Liver (tissue), 7 donors: ENCODE measurements at regions not wholly inside any gene's neighbourhood (a gene's known extent, or its start where the extent isn't known, plus 50 kb on each side); places are given as distances from the start of the nearest gene placed in this dataset.

Source experiments
- DNase-seq: peaks from one replicate; pipeline ENCODE4 v3.0.0-alpha.2; 2017; ENCODE audit warnings: low spot score
- H3K27ac ChIP-seq, 2 donors: one replicate each; pipeline ENCODE4 v1.7.0; 2013; ENCODE audit warnings: inconsistent platforms in 2 of 2, low read length in 2 of 2, control low read depth in 1 of 2, low read depth in 1 of 2, mild to moderate bottlenecking in 1 of 2
- H3K27me3 ChIP-seq, 4 donors: one replicate each; pipeline versions ENCODE4 v1.6.1 to v1.7.0; 2013; ENCODE audit warnings: low read length in 3 of 4, inconsistent platforms in 1 of 4, mild to moderate bottlenecking in 1 of 4, moderate library complexity in 1 of 4; ENCODE audit not compliant: control insufficient read depth in 4 of 4, insufficient read depth in 4 of 4
- H3K36me3 ChIP-seq, 4 donors: one replicate each; pipeline versions ENCODE4 v1.6.1 to v1.7.0; 2013; ENCODE audit warnings: low read length in 3 of 4, mild to moderate bottlenecking in 3 of 4, low read depth in 1 of 4, moderate library complexity in 1 of 4; ENCODE audit not compliant: control insufficient read depth in 4 of 4, insufficient read depth in 3 of 4
- H3K4me1 ChIP-seq, 4 donors: one replicate each; pipeline versions ENCODE4 v1.6.1 to v1.7.0; 2013; ENCODE audit warnings: low read length in 3 of 4, mild to moderate bottlenecking in 3 of 4, moderate library complexity in 1 of 4; ENCODE audit not compliant: control insufficient read depth in 4 of 4, insufficient read depth in 4 of 4
- H3K4me3 ChIP-seq, 3 donors: one replicate each; pipeline versions ENCODE4 v1.6.1 to v1.7.0; 2013; ENCODE audit warnings: low read length in 3 of 3, control low read depth in 1 of 3, low read depth in 1 of 3, mild to moderate bottlenecking in 1 of 3
- H3K9ac ChIP-seq, 2 donors: one replicate each; pipeline ENCODE4 v1.7.0; 2013; ENCODE audit warnings: low read length in 2 of 2, mild to moderate bottlenecking in 2 of 2, moderate library complexity in 2 of 2, control low read depth in 1 of 2, low read depth in 1 of 2
- H3K9me3 ChIP-seq, 4 donors: one replicate each; pipeline versions ENCODE4 v1.6.1 to v1.7.0; 2013; ENCODE audit warnings: low read length in 3 of 4; ENCODE audit not compliant: control insufficient read depth in 4 of 4
- EGR1 ChIP-seq, 2 donors: IDR thresholded peaks; 2 replicates each; pipeline ENCODE4 v1.6.1; 2016 to 2018; ENCODE audit warnings: antibody characterized with exemption in 2 of 2, low read depth in 2 of 2
- FOXA1 ChIP-seq: IDR thresholded peaks from 2 replicates; pipeline ENCODE4 v1.6.1; 2016; ENCODE audit warnings: antibody characterized with exemption
- FOXA2 ChIP-seq: IDR thresholded peaks from 2 replicates; pipeline ENCODE4 v1.6.1; 2016; ENCODE audit warnings: antibody characterized with exemption
- GABPA ChIP-seq, 2 donors: IDR thresholded peaks in 1 of 2; conservative IDR thresholded peaks in 1 of 2; 2 replicates each; pipeline ENCODE4 v1.6.1; 2016; ENCODE audit warnings: antibody characterized with exemption in 2 of 2, mild to moderate bottlenecking in 1 of 2, moderate library complexity in 1 of 2
- HNF4A ChIP-seq, 2 donors: conservative IDR thresholded peaks; 2 replicates each; pipeline ENCODE4 v1.6.1; 2016; ENCODE audit warnings: antibody characterized with exemption in 2 of 2, mild to moderate bottlenecking in 2 of 2
- HNF4G ChIP-seq: IDR thresholded peaks from 2 replicates; pipeline ENCODE4 v1.6.1; 2016; ENCODE audit warnings: antibody characterized with exemption
- JUND ChIP-seq, 2 donors: IDR thresholded peaks; 2 replicates each; pipeline ENCODE4 v1.6.1; 2016; ENCODE audit warnings: antibody characterized with exemption in 2 of 2
- NR2F2 ChIP-seq: IDR thresholded peaks from 2 replicates; pipeline ENCODE4 v1.6.1; 2016; ENCODE audit warnings: antibody characterized with exemption
- RAD21 ChIP-seq, 2 donors: IDR thresholded peaks; 2 replicates each; pipeline ENCODE4 v1.6.1; 2016; ENCODE audit warnings: antibody characterized with exemption in 2 of 2, mild to moderate bottlenecking in 2 of 2
- RXRA ChIP-seq, 2 donors: IDR thresholded peaks; 2 replicates each; pipeline ENCODE4 v1.6.1; 2017 to 2018; ENCODE audit warnings: antibody characterized with exemption in 2 of 2, mild to moderate bottlenecking in 1 of 2
- SP1 ChIP-seq: IDR thresholded peaks from 2 replicates; pipeline ENCODE4 v1.6.1; 2018; ENCODE audit warnings: antibody characterized with exemption, mild to moderate bottlenecking
- TAF1 ChIP-seq: conservative IDR thresholded peaks from 2 replicates; pipeline ENCODE4 v1.6.1; 2016; ENCODE audit warnings: antibody characterized with exemption, mild to moderate bottlenecking
- WGBS: extraction: QIAGEN DNeasy Blood & Tissue Kit; methylation state at CpG from one replicate; pipeline ENCODE4 v1.1.7; 2013; 5-methylcytosine and 5-hydroxymethylcytosine counted together
- TF ChIP-seq, protein P1 (sequence below): IDR thresholded peaks from 2 replicates; pipeline ENCODE4 v1.6.1; 2016; ENCODE audit warnings: antibody characterized with exemption, mild to moderate bottlenecking
- TF ChIP-seq, protein P2 (sequence below): IDR thresholded peaks from 2 replicates; pipeline ENCODE4 v1.6.1; 2016; ENCODE audit warnings: antibody characterized with exemption
- TF ChIP-seq, protein P3 (sequence below): IDR thresholded peaks from 2 replicates; pipeline ENCODE4 v1.6.1; 2016; ENCODE audit warnings: antibody characterized with exemption
- donor health status: healthy.
- donor health status: healthy.
- donor health status: healthy.
- donor health status: healthy.

DNA sequence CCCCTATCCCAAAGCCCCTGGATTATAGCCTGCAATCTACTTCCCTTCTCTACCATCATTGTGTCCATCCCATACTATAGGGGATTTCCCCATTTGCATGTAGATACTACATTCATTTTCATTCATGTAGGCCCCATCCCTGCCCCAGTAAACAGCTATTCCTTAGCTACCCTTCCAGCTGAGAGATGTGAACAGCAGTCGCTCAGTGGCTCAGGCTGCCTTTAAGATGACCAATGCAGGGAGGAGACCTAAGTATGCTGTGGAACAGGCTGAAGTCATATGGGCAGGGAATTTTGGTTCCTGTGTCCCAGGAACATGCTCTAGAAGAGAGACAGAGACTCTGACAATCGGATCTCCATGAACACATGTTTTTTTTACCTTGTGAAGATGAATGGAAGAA lies 481.2 kb upstream of the SYT1 start:
- Histone ChIP-seq H3K9me3 (peaks cover 0 to 2% (median 0%) of the 10 kb centered on the region in 4 donors), H3K27ac (no peak overlapping the region), H3K9ac (no peak overlapping the region), H3K36me3 (no peaks in the 10 kb centered on the region), H3K27me3 (no peaks in the 10 kb centered on the region), H3K4me1 (no peaks in the 10 kb centered on the region), H3K4me3 (no peak overlapping the region)
- 88% methylated on average over 2 of the region's 2 CpGs for WGBS
- TF ChIP-seq SP1: no peak
- no peak for TF ChIP-seq HNF4G
- no peak for TF ChIP-seq RAD21 (IDR thresholded peaks at IDR 0.05)
- TF ChIP-seq, protein P1, sequence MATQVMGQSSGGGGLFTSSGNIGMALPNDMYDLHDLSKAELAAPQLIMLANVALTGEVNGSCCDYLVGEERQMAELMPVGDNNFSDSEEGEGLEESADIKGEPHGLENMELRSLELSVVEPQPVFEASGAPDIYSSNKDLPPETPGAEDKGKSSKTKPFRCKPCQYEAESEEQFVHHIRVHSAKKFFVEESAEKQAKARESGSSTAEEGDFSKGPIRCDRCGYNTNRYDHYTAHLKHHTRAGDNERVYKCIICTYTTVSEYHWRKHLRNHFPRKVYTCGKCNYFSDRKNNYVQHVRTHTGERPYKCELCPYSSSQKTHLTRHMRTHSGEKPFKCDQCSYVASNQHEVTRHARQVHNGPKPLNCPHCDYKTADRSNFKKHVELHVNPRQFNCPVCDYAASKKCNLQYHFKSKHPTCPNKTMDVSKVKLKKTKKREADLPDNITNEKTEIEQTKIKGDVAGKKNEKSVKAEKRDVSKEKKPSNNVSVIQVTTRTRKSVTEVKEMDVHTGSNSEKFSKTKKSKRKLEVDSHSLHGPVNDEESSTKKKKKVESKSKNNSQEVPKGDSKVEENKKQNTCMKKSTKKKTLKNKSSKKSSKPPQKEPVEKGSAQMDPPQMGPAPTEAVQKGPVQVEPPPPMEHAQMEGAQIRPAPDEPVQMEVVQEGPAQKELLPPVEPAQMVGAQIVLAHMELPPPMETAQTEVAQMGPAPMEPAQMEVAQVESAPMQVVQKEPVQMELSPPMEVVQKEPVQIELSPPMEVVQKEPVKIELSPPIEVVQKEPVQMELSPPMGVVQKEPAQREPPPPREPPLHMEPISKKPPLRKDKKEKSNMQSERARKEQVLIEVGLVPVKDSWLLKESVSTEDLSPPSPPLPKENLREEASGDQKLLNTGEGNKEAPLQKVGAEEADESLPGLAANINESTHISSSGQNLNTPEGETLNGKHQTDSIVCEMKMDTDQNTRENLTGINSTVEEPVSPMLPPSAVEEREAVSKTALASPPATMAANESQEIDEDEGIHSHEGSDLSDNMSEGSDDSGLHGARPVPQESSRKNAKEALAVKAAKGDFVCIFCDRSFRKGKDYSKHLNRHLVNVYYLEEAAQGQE: no peak
- TF ChIP-seq EGR1 (IDR thresholded peaks at IDR 0.05; ENCODE audit: low read depth in 2 of 2): no peak
- TF ChIP-seq GABPA (IDR thresholded peaks at IDR 0.05 in 1 of 2, conservative IDR thresholded peaks at IDR 0.05 in 1 of 2): no peak
- TF ChIP-seq RXRA (IDR thresholded peaks at IDR 0.05): no peak
- TF ChIP-seq NR2F2: no peak
- DNase-seq: no peak

DNA sequence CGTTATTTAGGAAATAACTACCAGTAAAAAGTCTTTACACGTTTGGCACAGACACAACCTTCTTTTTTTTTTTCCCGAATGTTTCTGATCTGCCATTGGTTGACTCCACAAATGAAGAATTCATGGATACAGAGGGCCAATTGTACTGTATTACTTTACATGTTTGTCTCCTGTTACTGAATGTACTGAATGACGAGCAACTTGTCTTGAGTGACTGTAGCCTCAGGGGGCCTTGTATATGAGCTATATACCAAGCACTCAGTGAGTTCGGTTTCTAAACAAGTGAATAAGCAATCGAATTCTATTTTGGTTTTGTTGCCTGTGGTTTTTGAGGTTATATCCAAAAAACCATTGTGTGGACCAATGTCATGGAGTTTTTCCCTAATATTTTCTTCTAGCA lies 480.0 kb upstream of the SYT1 start:
- H3K4me1 ChIP-seq: no peaks in the 10 kb centered on the region
- H3K4me3 ChIP-seq: no peak overlapping the region
- no peak overlapping the region for H3K9ac ChIP-seq
- DNase-seq: no peak
- no peak overlapping the region for H3K27ac ChIP-seq
- no peaks in the 10 kb centered on the region for H3K9me3 ChIP-seq
- WGBS: 89% methylated on average over 6 of the region's 6 CpGs
- H3K27me3 ChIP-seq: no peaks in the 10 kb centered on the region
- TF ChIP-seq, protein P1: no peak
- no peak for TF ChIP-seq FOXA2
- TF ChIP-seq RXRA (IDR thresholded peaks at IDR 0.05): no peak
- no peak for TF ChIP-seq SP1
- TF ChIP-seq FOXA1: no peak
- no peak for TF ChIP-seq NR2F2
- no peak for TF ChIP-seq HNF4A (conservative IDR thresholded peaks at IDR 0.05)
- H3K36me3 ChIP-seq: no peaks in the 10 kb centered on the region

DNA sequence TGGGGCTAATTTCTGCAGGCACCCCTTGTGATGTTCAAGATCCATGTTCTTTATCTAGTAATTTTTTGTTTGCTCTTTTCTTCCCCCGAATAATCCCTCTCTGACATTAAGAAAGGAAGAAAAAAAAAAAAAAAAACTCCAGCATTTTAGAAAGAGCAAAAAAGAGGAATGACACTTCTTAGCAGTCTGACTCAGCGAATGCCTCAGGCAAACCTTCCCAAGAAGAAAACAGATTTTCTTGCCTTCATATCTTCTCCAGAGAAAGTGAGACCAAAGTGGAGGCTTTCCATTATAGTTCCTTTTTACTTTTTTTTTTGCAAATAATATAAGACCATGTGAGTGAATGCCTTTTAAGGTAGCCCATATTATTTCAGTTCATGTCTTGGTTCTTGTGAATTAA lies 479.0 kb upstream of the SYT1 start:
- 81% methylated on average over 2 of the region's 2 CpGs for whole genome bisulfite sequencing
- H3K36me3 ChIP-seq: no peaks in the 10 kb centered on the region
- H3K4me1 ChIP-seq: no peaks in the 10 kb centered on the region
- H3K9ac ChIP-seq: no peak overlapping the region
- H3K27ac ChIP-seq: no peak overlapping the region
- no peaks in the 10 kb centered on the region for H3K9me3 ChIP-seq
- no peaks in the 10 kb centered on the region for H3K27me3 ChIP-seq
- no peak overlapping the region for H3K4me3 ChIP-seq
- no peak for DNase-seq
- TF ChIP-seq RXRA (IDR thresholded peaks at IDR 0.05): no peak
- no peak for TF ChIP-seq HNF4A (conservative IDR thresholded peaks at IDR 0.05)
- TF ChIP-seq, protein P2, sequence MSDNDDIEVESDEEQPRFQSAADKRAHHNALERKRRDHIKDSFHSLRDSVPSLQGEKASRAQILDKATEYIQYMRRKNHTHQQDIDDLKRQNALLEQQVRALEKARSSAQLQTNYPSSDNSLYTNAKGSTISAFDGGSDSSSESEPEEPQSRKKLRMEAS: no peak
- TF ChIP-seq RAD21 (IDR thresholded peaks at IDR 0.05): no peak
- no peak for TF ChIP-seq FOXA1
- TF ChIP-seq, protein P1: no peak
- TF ChIP-seq TAF1: no peak
- TF ChIP-seq EGR1 (IDR thresholded peaks at IDR 0.05; ENCODE audit: low read depth in 2 of 2): no peak
- TF ChIP-seq, protein P3, sequence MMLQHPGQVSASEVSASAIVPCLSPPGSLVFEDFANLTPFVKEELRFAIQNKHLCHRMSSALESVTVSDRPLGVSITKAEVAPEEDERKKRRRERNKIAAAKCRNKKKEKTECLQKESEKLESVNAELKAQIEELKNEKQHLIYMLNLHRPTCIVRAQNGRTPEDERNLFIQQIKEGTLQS: no peak
- TF ChIP-seq JUND (IDR thresholded peaks at IDR 0.05): no peak
- TF ChIP-seq SP1: no peak
